K562 (cell line): ENCODE measurements at regions not wholly inside any gene's neighbourhood (a gene's known extent, or its start where the extent isn't known, plus 50 kb on each side); places are given as distances from the start of the nearest gene placed in this dataset.

Experiments used
- ARID2 ChIP-seq: fragments of 450-650 bp; IDR thresholded peaks from 2 replicates; pipeline ENCODE4 v1.6.1; 2017; ENCODE audit warnings: antibody characterized with exemption, mild to moderate bottlenecking
- ATF6 ChIP-seq: sonication (generic); formaldehyde crosslinking; IDR thresholded peaks from 2 replicates; pipeline ENCODE4 v1.4.0; 2020; ENCODE audit warnings: mild to moderate bottlenecking, missing genetic modification reagents
- CLOCK ChIP-seq: fragments of 250-450 bp; sonication (Bioruptor Pico); IDR thresholded peaks from 2 replicates; pipeline ENCODE4 v1.4.0; 2020; ENCODE audit warnings: mild to moderate bottlenecking, moderate library complexity, borderline replicate concordance
- DDX20 ChIP-seq: fragments of 450-650 bp; IDR thresholded peaks from 2 replicates; pipeline ENCODE4 v1.6.1; 2016; ENCODE audit warnings: missing genetic modification characterization, low read depth, mild to moderate bottlenecking, missing compliant biosample characterization, moderate library complexity
- GTF2F1 ChIP-seq: IDR thresholded peaks from 2 replicates; pipeline ENCODE4 v1.6.1; 2011; ENCODE audit warnings: low read depth, low read length, improper control_type of control experiment
- HDAC1 ChIP-seq, 2 experiments: fragments of 450-650 bp; IDR thresholded peaks; 2 replicates each; pipeline ENCODE4 v1.6.1; 2016 to 2017; ENCODE audit warnings: inconsistent platforms in 1 of 2, mild to moderate bottlenecking in 1 of 2, moderate library complexity in 1 of 2
- HDGF ChIP-seq: fragments of 450-650 bp; IDR thresholded peaks from 2 replicates; pipeline ENCODE4 v1.6.1; 2016
- IRF2 ChIP-seq: sonication (generic); formaldehyde crosslinking; IDR thresholded peaks from 2 replicates; pipeline ENCODE4 v1.8.1; 2022; ENCODE audit warnings: mild to moderate bottlenecking, missing genetic modification reagents
- KLF1 ChIP-seq: fragments of 450-650 bp; IDR thresholded peaks from 2 replicates; pipeline ENCODE4 v1.6.1; 2016; ENCODE audit warnings: missing genetic modification characterization, missing compliant biosample characterization
- NCOA4 ChIP-seq: fragments of 450-650 bp; IDR thresholded peaks from 2 replicates; pipeline ENCODE4 v1.6.1; 2018; ENCODE audit warnings: mild to moderate bottlenecking; ENCODE audit not compliant: partially characterized antibody
- PURB ChIP-seq: sonication (generic); formaldehyde crosslinking; IDR thresholded peaks from 2 replicates; pipeline ENCODE4 v1.9.0; 2021; ENCODE audit warnings: low read depth, mild to moderate bottlenecking, missing genetic modification reagents
- SMARCA4 ChIP-seq: fragments of 450-650 bp; IDR thresholded peaks from 2 replicates; pipeline ENCODE4 v1.6.1; 2016
- ZFP30 ChIP-seq: fragments of 250-450 bp; sonication (Bioruptor Pico); IDR thresholded peaks from 2 replicates; pipeline ENCODE4 v1.8.0; 2022; ENCODE audit warnings: moderate library complexity, mild to moderate bottlenecking, inconsistent platforms, borderline replicate concordance
- ZFP36 ChIP-seq: fragments of 150-350 bp; IDR thresholded peaks from 2 replicates; pipeline ENCODE4 v1.6.1; 2018; ENCODE audit warnings: low read length, low read depth; ENCODE audit not compliant: partially characterized antibody
- ZNF316 ChIP-seq: fragments of 450-650 bp; IDR thresholded peaks from 2 replicates; pipeline ENCODE4 v1.6.1; 2016
- ZNF551 ChIP-seq: fragments of 250-450 bp; sonication (Bioruptor Pico); IDR thresholded peaks from 2 replicates; pipeline ENCODE4 v1.5.0; 2021; ENCODE audit warnings: mild to moderate bottlenecking, moderate library complexity
- ZNF695 ChIP-seq: fragments of 450-650 bp; formaldehyde crosslinking; IDR thresholded peaks from 2 replicates; pipeline ENCODE4 v1.4.0; 2020; ENCODE audit warnings: mild to moderate bottlenecking, moderate library complexity
- ZNF77 ChIP-seq: fragments of 250-450 bp; sonication (Bioruptor Pico); IDR thresholded peaks from 2 replicates; pipeline ENCODE4 v1.5.0; 2020
- TF ChIP-seq, protein P1 (sequence below): sonication (generic); formaldehyde crosslinking; IDR thresholded peaks from 2 replicates; pipeline ENCODE4 v1.8.0; 2023; ENCODE audit warnings: mild to moderate bottlenecking, missing genetic modification reagents
- TF ChIP-seq, protein P2 (sequence below): fragments of 200-800 bp; sonication (Bioruptor generic); IDR thresholded peaks from 2 replicates; pipeline ENCODE4 v1.6.1; 2017; ENCODE audit warnings: missing genetic modification characterization, missing compliant biosample characterization
- TF ChIP-seq, protein P3 (sequence below): IDR thresholded peaks from 2 replicates; pipeline ENCODE4 v1.6.1; 2014; ENCODE audit warnings: antibody characterized with exemption

GRCh38 chr7:106552645-106553445 lies 108.1 kb downstream of the CCDC71L start (continued):
- TF ChIP-seq HDGF (no peak), ZFP30 (CRISPR knock-in tag) (no peak), ZNF316 (no peak), HDAC1 (IDR thresholded peaks at IDR 0.05) (no peak), SMARCA4 (0 out of 2 replicates have a peak, but pooled peaks have one; percentile 30), PURB (CRISPR knock-in tag) (no peak), NCOA4 (no peak), ATF6 (CRISPR knock-in tag) (no peak), IRF2 (no peak), ZNF695 (CRISPR knock-in tag) (peak; percentile 6; the same call in 1 of the 2 replicates), DDX20 (tag) (no peak), ZNF551 (no peak), CLOCK (CRISPR knock-in tag) (no peak), GTF2F1 (no peak), ZNF77 (no peak), ZFP36 (no peak), ARID2 (no peak), KLF1 (no peak)
- TF ChIP-seq, protein P1, sequence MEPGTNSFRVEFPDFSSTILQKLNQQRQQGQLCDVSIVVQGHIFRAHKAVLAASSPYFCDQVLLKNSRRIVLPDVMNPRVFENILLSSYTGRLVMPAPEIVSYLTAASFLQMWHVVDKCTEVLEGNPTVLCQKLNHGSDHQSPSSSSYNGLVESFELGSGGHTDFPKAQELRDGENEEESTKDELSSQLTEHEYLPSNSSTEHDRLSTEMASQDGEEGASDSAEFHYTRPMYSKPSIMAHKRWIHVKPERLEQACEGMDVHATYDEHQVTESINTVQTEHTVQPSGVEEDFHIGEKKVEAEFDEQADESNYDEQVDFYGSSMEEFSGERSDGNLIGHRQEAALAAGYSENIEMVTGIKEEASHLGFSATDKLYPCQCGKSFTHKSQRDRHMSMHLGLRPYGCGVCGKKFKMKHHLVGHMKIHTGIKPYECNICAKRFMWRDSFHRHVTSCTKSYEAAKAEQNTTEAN (CRISPR knock-in tag), result no peak
- TF ChIP-seq, protein P2, sequence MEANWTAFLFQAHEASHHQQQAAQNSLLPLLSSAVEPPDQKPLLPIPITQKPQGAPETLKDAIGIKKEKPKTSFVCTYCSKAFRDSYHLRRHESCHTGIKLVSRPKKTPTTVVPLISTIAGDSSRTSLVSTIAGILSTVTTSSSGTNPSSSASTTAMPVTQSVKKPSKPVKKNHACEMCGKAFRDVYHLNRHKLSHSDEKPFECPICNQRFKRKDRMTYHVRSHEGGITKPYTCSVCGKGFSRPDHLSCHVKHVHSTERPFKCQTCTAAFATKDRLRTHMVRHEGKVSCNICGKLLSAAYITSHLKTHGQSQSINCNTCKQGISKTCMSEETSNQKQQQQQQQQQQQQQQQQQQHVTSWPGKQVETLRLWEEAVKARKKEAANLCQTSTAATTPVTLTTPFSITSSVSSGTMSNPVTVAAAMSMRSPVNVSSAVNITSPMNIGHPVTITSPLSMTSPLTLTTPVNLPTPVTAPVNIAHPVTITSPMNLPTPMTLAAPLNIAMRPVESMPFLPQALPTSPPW, result peak; percentile 27; the same call in 1 of the 2 replicates
- TF ChIP-seq, protein P3, sequence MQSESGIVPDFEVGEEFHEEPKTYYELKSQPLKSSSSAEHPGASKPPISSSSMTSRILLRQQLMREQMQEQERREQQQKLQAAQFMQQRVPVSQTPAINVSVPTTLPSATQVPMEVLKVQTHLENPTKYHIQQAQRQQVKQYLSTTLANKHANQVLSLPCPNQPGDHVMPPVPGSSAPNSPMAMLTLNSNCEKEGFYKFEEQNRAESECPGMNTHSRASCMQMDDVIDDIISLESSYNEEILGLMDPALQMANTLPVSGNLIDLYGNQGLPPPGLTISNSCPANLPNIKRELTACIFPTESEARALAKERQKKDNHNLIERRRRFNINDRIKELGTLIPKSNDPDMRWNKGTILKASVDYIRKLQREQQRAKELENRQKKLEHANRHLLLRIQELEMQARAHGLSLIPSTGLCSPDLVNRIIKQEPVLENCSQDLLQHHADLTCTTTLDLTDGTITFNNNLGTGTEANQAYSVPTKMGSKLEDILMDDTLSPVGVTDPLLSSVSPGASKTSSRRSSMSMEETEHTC, result no peak
